HEK293 (cell line): ENCODE measurements at regions not wholly inside any gene's neighbourhood (a gene's known extent, or its start where the extent isn't known, plus 50 kb on each side); places are given as distances from the start of the nearest gene placed in this dataset.

ENCODE experiments used
- CTCF ChIP-seq: fragments of 450-650 bp; formaldehyde crosslinking; IDR thresholded peaks from 2 replicates; pipeline ENCODE4 v1.5.1; 2016; ENCODE audit warnings: missing biosample characterization, missing genetic modification characterization
- HOXC10 ChIP-seq: sonication (generic); formaldehyde crosslinking; IDR thresholded peaks from 2 replicates; pipeline ENCODE4 v1.8.1; 2023; ENCODE audit warnings: mild to moderate bottlenecking, missing genetic modification reagents
- REST ChIP-seq: fragments of 450-650 bp; formaldehyde crosslinking; IDR thresholded peaks from 2 replicates; pipeline ENCODE4 v1.5.1; 2016; ENCODE audit warnings: missing biosample characterization, missing genetic modification characterization
- TCF7L2 ChIP-seq: IDR thresholded peaks from 2 replicates; pipeline ENCODE4 v1.6.1; 2011; ENCODE audit warnings: low read depth, mild to moderate bottlenecking, inconsistent platforms, low read length, moderate library complexity, borderline replicate concordance
- ZNF138 ChIP-seq: fragments of 450-650 bp; formaldehyde crosslinking; IDR thresholded peaks from 2 replicates; pipeline ENCODE4 v1.5.1; 2016; ENCODE audit warnings: missing biosample characterization, missing genetic modification characterization, borderline replicate concordance
- ZNF140 ChIP-seq: fragments of 450-650 bp; formaldehyde crosslinking; IDR thresholded peaks from 2 replicates; pipeline ENCODE4 v1.5.1; 2016; ENCODE audit warnings: missing biosample characterization, missing genetic modification characterization
- ZNF214 ChIP-seq: fragments of 450-650 bp; formaldehyde crosslinking; IDR thresholded peaks from 2 replicates; pipeline ENCODE4 v1.5.1; 2017; ENCODE audit warnings: missing biosample characterization, mild to moderate bottlenecking, missing genetic modification characterization, borderline replicate concordance
- ZNF274 ChIP-seq, 2 experiments: fragments of 200-500 bp in 1 of 2; fragments of 450-650 bp in 1 of 2; sonication (Bioruptor generic) in 1 of 2; formaldehyde crosslinking in 1 of 2; IDR thresholded peaks; 2 replicates each; pipeline versions ENCODE4 v1.5.1 to v1.6.1; 2014 to 2016; ENCODE audit warnings: borderline replicate concordance in 1 of 2, inconsistent platforms in 1 of 2, low read length in 1 of 2, missing biosample characterization in 1 of 2, missing genetic modification characterization in 1 of 2
- ZNF658 ChIP-seq: fragments of 450-650 bp; formaldehyde crosslinking; IDR thresholded peaks from 2 replicates; pipeline ENCODE4; 2016; ENCODE audit warnings: missing biosample characterization, missing genetic modification characterization
- TF ChIP-seq, protein P1 (sequence below): fragments of 450-650 bp; formaldehyde crosslinking; IDR thresholded peaks from 2 replicates; pipeline ENCODE4 v1.5.1; 2016; ENCODE audit warnings: missing biosample characterization, missing genetic modification characterization
- TF ChIP-seq, protein P2 (sequence below): fragments of 450-650 bp; formaldehyde crosslinking; IDR thresholded peaks from 2 replicates; pipeline ENCODE4 v1.5.1; 2016; ENCODE audit warnings: missing biosample characterization, missing genetic modification characterization

- TF ChIP-seq ZNF214 (tag by site-specific recombination) (no peak), REST (no peak), ZNF274 (IDR thresholded peaks at IDR 0.05; ENCODE audit: low read length) (no peak), ZNF274 (tag by site-specific recombination; IDR thresholded peaks at IDR 0.05; ENCODE audit: borderline replicate concordance) (no peak), ZNF658 (no peak), ZNF138 (tag by site-specific recombination) (no peak), CTCF (tag by site-specific recombination) (no peak), HOXC10 (CRISPR knock-in tag) (no peak), ZNF140 (tag by site-specific recombination) (no peak), TCF7L2 (no peak)
- TF ChIP-seq, protein P1, sequence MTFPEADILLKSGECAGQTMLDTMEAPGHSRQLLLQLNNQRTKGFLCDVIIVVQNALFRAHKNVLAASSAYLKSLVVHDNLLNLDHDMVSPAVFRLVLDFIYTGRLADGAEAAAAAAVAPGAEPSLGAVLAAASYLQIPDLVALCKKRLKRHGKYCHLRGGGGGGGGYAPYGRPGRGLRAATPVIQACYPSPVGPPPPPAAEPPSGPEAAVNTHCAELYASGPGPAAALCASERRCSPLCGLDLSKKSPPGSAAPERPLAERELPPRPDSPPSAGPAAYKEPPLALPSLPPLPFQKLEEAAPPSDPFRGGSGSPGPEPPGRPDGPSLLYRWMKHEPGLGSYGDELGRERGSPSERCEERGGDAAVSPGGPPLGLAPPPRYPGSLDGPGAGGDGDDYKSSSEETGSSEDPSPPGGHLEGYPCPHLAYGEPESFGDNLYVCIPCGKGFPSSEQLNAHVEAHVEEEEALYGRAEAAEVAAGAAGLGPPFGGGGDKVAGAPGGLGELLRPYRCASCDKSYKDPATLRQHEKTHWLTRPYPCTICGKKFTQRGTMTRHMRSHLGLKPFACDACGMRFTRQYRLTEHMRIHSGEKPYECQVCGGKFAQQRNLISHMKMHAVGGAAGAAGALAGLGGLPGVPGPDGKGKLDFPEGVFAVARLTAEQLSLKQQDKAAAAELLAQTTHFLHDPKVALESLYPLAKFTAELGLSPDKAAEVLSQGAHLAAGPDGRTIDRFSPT (tag by site-specific recombination) = no peak
- TF ChIP-seq, protein P2, sequence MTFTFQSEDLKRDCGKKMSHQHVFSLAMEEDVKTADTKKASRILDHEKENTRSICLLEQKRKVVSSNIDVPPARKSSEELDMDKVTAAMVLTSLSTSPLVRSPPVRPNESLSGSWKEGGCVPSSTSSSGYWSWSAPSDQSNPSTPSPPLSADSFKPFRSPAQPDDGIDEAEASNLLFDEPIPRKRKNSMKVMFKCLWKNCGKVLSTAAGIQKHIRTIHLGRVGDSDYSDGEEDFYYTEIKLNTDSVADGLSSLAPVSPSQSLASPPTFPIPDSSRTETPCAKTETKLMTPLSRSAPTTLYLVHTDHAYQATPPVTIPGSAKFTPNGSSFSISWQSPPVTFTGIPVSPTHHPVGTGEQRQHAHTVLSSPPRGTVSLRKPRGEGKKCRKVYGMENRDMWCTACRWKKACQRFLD (tag by site-specific recombination) = no peak
These were observed 101.6 kb upstream of the PRR23E start for GRCh38 chr3:127091376-127091775.
